ENCODE measurements at regions not wholly inside any gene's neighbourhood (a gene's known extent, or its start where the extent isn't known, plus 50 kb on each side); places are given as distances from the start of the nearest gene placed in this dataset.

- DNase-seq: no peak
- Histone ChIP-seq H3K27me3 (replicated peaks in 1 of 4; ENCODE audit: control extremely low read depth in 1 of 4, control insufficient read depth in 3 of 4, insufficient read depth in 4 of 4, low read length in 3 of 4) (no peaks in the 10 kb centered on the region), H3K9me3 (ENCODE audit: control extremely low read depth in 1 of 3, control insufficient read depth in 2 of 3, insufficient read depth in 1 of 3, low read length in 2 of 3) (peaks cover 0 to 3% (median 0%) of the 10 kb centered on the region in 3 donors), H3K4me2 (replicated peaks; ENCODE audit: low read depth, low read length, poor library complexity, severe bottlenecking) (no peak overlapping the region), H3K36me3 (replicated peaks in 1 of 2; ENCODE audit: control extremely low read depth in 1 of 2, control insufficient read depth in 1 of 2, extremely low read depth in 1 of 2, insufficient read depth in 2 of 2, low read length in 1 of 2) (no peaks in the 10 kb centered on the region), H3K4me1 (ENCODE audit: control insufficient read depth in 2 of 2, insufficient read depth in 2 of 2, low read length in 2 of 2) (no peaks in the 10 kb centered on the region), H2AFZ (ENCODE audit: insufficient read depth, low read depth, low read length, poor library complexity, severe bottlenecking) (no peak overlapping the region), H4K20me1 (ENCODE audit: control insufficient read depth, insufficient read depth, low read length, poor library complexity, severe bottlenecking) (no peaks in the 10 kb centered on the region), H3K79me2 (ENCODE audit: control insufficient read depth, insufficient read depth, low read length) (no peaks in the 10 kb centered on the region), H3K9ac (ENCODE audit: low read length) (no peak overlapping the region), H3K4me3 (ENCODE audit: control extremely low read depth in 1 of 5, extremely low read depth in 1 of 5, insufficient read depth in 1 of 5, low read depth in 2 of 5, low read length in 4 of 5) (no peak overlapping the region), H3K27ac (ENCODE audit: low read length in 2 of 2) (no peak overlapping the region)
- Mint-ChIP-seq H3K4me3 (no peak overlapping the region), H3K9me3 (ENCODE audit: insufficient read depth) (peaks cover 2% of the 10 kb centered on the region), H3K4me1 (no peaks in the 10 kb centered on the region), H3K27ac (no peak overlapping the region), H3K27me3 (no peaks in the 10 kb centered on the region)
- ChIA-PET CTCF (no interaction called here), POLR2A (no interaction called here)
- 91% methylated on average over 1 of the region's 1 CpG for WGBS (ENCODE audit: insufficient coverage)
- intact Hi-C loops (cut with micrococcal nuclease): no loop called here
- no peak for ATAC-seq (ENCODE audit: low read depth)
- TF ChIP-seq CTCF (IDR thresholded peaks at IDR 0.05) (no peak), EZH2 (IDR thresholded peaks at IDR 0.05; ENCODE audit: borderline replicate concordance, insufficient read depth, low read depth, low read length, poor library complexity, severe bottlenecking) (no peak)
Measured at GRCh38 chr10:35857860-35858259, 215.8 kb upstream of the FZD8 start.

- Mint-ChIP-seq H3K4me1 (no peaks in the 10 kb centered on the region), H3K9me3 (ENCODE audit: insufficient read depth) (peaks cover 5% of the 10 kb centered on the region), H3K27ac (no peak overlapping the region), H3K27me3 (no peaks in the 10 kb centered on the region), H3K4me3 (no peak overlapping the region)
- no peak for DNase-seq
- ATAC-seq (ENCODE audit: low read depth): no peak
- peaks cover 0 to 3% (median 0%) of the 10 kb centered on the region in 3 donors for H3K9me3 ChIP-seq (ENCODE audit: control extremely low read depth in 1 of 3, control insufficient read depth in 2 of 3, insufficient read depth in 1 of 3, low read length in 2 of 3)
- no peaks in the 10 kb centered on the region for H3K79me2 ChIP-seq (ENCODE audit: control insufficient read depth, insufficient read depth, low read length)
- H2AFZ ChIP-seq (ENCODE audit: insufficient read depth, low read depth, low read length, poor library complexity, severe bottlenecking): no peak overlapping the region
- no peak overlapping the region for H3K4me3 ChIP-seq (ENCODE audit: control extremely low read depth in 1 of 5, extremely low read depth in 1 of 5, insufficient read depth in 1 of 5, low read depth in 2 of 5, low read length in 4 of 5)
- H3K36me3 ChIP-seq (replicated peaks in 1 of 2; ENCODE audit: control extremely low read depth in 1 of 2, control insufficient read depth in 1 of 2, extremely low read depth in 1 of 2, insufficient read depth in 2 of 2, low read length in 1 of 2): no peaks in the 10 kb centered on the region
- H3K27me3 ChIP-seq (replicated peaks in 1 of 4; ENCODE audit: control extremely low read depth in 1 of 4, control insufficient read depth in 3 of 4, insufficient read depth in 4 of 4, low read length in 3 of 4): no peaks in the 10 kb centered on the region
- ChIA-PET POLR2A (no interaction called here), CTCF (no interaction called here)
- H4K20me1 ChIP-seq (ENCODE audit: control insufficient read depth, insufficient read depth, low read length, poor library complexity, severe bottlenecking): no peaks in the 10 kb centered on the region
- intact Hi-C loops (cut with micrococcal nuclease): no loop called here
- WGBS (ENCODE audit: insufficient coverage): no CpG with 5 or more reads among the region's 1 CpG
- TF ChIP-seq EZH2 (IDR thresholded peaks at IDR 0.05; ENCODE audit: borderline replicate concordance, insufficient read depth, low read depth, low read length, poor library complexity, severe bottlenecking) (no peak), CTCF (IDR thresholded peaks at IDR 0.05) (no peak)
- no peak overlapping the region for H3K4me2 ChIP-seq (replicated peaks; ENCODE audit: low read depth, low read length, poor library complexity, severe bottlenecking)
- H3K4me1 ChIP-seq (ENCODE audit: control insufficient read depth in 2 of 2, insufficient read depth in 2 of 2, low read length in 2 of 2): no peaks in the 10 kb centered on the region
- H3K27ac ChIP-seq (ENCODE audit: low read length in 2 of 2): no peak overlapping the region
- H3K9ac ChIP-seq (ENCODE audit: low read length): no peak overlapping the region
Measured at GRCh38 chr10:35855155-35855947, 213.3 kb upstream of the FZD8 start.

All from B cell (primary cell).